Astrocyte (in vitro differentiated cells and primary cell): ENCODE measurements at regions not wholly inside any gene's neighbourhood (a gene's known extent, or its start where the extent isn't known, plus 50 kb on each side); places are given as distances from the start of the nearest gene placed in this dataset.

ENCODE experiments used
- CTCF ChIP-seq: IDR thresholded peaks from 2 replicates; pipeline ENCODE4 v1.5.1; 2011; ENCODE audit warnings: low read depth, mild to moderate bottlenecking, inconsistent platforms, low read length, moderate library complexity; ENCODE audit not compliant: insufficient read depth
- EZH2 ChIP-seq: IDR thresholded peaks from 2 replicates; pipeline ENCODE4 v1.6.1; 2012; ENCODE audit warnings: mild to moderate bottlenecking, low read length, inconsistent platforms; ENCODE audit not compliant: insufficient read depth

DNA sequence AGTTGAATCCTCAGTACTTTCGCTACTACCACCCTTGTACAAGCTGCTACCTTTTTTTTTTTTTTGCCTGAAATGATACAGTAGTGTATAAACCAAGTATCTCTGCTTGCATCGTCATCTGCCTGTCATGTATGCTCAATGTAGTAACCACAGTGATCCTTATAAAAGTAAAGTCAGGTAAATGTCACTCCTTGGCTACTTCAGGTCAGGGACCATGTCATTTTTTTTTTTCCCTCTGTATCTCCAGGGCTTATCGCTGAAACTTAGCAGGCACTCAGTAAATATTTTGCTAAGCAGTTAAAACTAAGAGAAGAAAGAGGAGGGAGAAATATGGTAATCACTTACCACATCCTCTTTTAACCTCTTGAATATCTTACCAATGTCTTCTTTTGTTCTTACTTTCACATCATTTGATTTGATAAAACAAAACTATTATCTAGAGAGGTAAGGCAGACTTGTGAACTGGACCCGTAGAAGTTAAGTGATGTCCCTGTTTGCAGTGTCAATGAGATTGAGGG lies 96.8 kb upstream of the KLF12 start:
- TF ChIP-seq CTCF (no peak), EZH2 (no peak)
